ENCODE measurements at regions not wholly inside any gene's neighbourhood (a gene's known extent, or its start where the extent isn't known, plus 50 kb on each side); places are given as distances from the start of the nearest gene placed in this dataset.
"Not testable (repeated sequence)": the region's sequence is repeated elsewhere in the genome, so short reads cannot be mapped to it uniquely, and the experiment has no call there.

GRCh38 chr7:118801366-118801765, 576.9 kb downstream of the ANKRD7 start:
- DNase-seq (ENCODE audit: low read depth) = no peak

- DNase-seq (ENCODE audit: low read depth) = no peak
Observed at GRCh38 chr7:118802726-118803125, 578.2 kb downstream of the ANKRD7 start.

- DNase-seq (ENCODE audit: low read depth) = no peak
Observed at GRCh38 chr7:118826246-118826645, 601.7 kb downstream of the ANKRD7 start.

DNA sequence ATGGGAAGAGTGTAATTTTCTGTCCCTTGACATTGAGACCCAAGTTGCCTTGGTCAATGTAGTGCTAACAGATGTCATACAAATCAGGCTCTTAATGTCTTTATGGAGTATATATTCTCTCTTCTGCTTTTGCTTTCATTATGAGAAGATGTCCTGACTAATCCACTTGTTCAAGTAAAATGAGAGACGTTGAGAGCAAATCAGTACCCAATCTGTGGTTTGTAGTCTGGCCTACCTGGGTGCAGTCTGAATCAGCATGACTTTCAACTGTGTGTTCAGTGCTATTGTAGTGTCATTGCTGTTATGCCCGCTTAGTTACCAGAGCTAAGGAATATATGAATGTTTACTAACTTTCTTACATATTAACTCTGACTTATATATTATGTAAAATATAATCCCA, 612.4 kb downstream of the ANKRD7 start:
- DNase-seq (ENCODE audit: low read depth) = no peak

DNA sequence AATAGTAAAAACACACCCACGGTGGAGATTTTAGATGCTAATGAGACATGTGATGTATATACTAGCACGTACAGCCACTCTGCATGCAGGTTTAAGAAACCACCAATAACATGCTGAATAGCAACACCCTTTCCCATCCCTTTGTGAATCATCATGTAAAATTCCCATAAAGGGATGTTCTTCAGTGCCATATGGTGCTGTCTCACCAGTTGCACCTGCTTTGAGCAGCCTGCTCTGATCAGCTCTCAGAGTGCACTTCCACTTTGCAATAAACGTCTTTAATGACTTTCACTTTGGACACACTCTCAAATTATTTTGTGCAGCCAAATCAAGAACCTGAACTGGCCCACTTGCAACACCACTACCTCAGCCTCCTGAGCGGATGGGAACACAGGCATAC, 615.0 kb downstream of the ANKRD7 start:
- no peak for DNase-seq (ENCODE audit: low read depth)

GRCh38 chr7:118843456-118843855, 619.0 kb downstream of the ANKRD7 start:
- no peak for DNase-seq (ENCODE audit: low read depth)

DNA sequence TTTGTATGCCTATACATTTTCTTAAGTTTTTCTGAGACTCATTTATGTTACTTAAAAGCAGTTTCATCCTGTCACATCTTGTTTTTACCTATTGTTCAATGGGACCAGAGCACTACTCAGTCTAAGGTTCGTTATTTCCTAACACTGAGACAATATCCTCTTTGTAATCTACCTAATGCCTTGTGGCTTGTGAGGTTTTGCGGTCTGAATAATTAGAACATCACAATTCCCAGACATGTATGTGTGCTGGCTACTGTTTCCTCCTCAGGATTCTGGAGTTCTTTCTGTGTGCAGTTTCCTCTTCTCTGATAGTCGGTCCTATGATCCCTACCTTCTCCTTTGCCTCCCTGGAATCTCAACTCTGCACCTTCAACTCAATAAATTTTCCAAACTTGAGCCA, 620.2 kb downstream of the ANKRD7 start:
- DNase-seq (ENCODE audit: low read depth) = no peak

DNA sequence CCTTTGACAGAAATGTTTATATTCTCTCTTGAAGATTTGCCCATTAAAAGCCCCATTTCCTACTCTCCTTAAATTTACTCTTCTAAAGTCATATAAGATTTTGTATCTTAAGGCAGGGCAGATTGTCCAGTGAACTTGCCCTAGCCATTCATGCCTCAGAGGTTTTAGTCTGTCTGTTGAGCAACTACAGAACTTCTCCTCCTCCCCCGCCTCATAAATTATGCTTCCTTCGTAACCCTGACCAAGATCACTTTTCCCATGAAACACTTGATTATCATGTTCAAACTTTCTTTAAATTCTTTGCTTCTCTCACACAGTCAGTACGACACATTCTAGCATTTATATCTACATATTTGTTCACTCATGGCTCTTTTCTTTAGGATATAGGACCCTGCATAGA, 621.3 kb downstream of the ANKRD7 start:
- DNase-seq (ENCODE audit: low read depth) = no peak

- no peak for DNase-seq (ENCODE audit: low read depth)
Observed at GRCh38 chr7:118846977-118847376, 622.5 kb downstream of the ANKRD7 start.

DNA sequence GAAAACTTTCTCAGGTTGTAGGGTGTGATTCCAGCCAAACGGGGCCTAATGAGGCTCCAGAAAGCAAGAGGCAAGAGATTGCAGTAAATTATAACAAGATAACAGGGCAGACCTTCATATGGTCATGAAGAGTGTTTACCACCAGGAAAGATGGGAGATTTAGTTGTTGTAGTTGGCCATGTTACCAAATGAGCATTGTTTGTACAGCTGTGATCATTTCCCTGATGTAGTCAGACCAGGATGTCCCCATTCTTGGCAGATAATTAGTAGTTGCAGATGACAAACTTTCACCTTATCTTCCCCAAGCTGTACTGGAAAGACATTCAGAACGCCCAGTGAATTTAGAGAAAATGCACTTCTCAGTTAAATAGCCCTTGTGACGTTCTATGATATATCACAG, 630.8 kb downstream of the ANKRD7 start:
- DNase-seq (ENCODE audit: low read depth) = no peak

GRCh38 chr7:118858651-118859149, 634.2 kb downstream of the ANKRD7 start:
- no peak for DNase-seq (ENCODE audit: low read depth)

GRCh38 chr7:118861581-118861980, 637.1 kb downstream of the ANKRD7 start:
- DNase-seq (ENCODE audit: low read depth) = no peak

- no peak for DNase-seq (ENCODE audit: low read depth)
Observed at GRCh38 chr7:118862740-118863139, 638.2 kb downstream of the ANKRD7 start.

GRCh38 chr7:118863966-118864365, 639.5 kb downstream of the ANKRD7 start:
- DNase-seq (ENCODE audit: low read depth) = no peak

DNA sequence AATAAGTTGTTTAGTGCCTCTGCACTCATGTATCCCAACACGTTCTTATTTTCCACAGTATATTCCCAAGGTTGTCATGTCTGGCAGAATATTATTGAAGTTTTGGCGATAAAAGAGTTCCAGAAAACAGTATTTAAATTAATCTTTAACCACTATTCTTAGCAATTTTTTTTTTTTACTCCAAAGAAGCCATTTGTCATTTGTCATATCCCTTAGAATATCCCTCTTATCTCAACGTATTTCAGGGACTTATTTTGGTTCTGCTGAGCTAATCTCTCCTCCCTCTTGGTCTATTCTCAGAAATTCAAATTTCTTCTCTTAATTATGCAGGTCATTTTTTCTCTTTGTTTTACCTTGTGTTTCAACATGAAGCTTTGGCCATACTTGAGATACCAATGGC, 643.4 kb downstream of the ANKRD7 start:
- no peak for DNase-seq (ENCODE audit: low read depth)

DNA sequence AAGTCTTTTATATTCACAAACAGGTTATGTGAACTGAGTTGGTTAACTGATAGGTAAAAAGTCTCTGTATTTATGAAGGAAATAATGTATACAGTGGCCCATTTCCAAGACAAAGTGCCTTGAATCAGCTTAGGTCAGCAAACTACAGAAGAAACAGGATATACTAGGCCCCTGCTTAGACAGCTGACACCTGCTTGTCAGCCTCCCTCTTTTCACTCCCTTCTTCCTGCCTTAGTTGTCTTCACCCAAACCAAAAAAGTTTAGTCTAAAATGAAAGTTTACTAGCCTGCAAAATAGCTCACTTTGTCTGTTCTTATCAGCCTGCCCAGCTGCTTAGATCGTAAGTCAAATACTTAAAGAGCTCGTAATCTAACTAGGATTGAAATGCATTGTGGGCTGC, 644.6 kb downstream of the ANKRD7 start:
- not testable (repeated sequence) for DNase-seq (ENCODE audit: low read depth)

- DNase-seq (ENCODE audit: low read depth) = no peak
Observed at GRCh38 chr7:118870187-118870586, 645.7 kb downstream of the ANKRD7 start.

- no peak for DNase-seq (ENCODE audit: low read depth)
Observed at GRCh38 chr7:118872568-118872967, 648.1 kb downstream of the ANKRD7 start.

GRCh38 chr7:118877187-118877586, 652.7 kb downstream of the ANKRD7 start:
- no peak for DNase-seq (ENCODE audit: low read depth)

DNA sequence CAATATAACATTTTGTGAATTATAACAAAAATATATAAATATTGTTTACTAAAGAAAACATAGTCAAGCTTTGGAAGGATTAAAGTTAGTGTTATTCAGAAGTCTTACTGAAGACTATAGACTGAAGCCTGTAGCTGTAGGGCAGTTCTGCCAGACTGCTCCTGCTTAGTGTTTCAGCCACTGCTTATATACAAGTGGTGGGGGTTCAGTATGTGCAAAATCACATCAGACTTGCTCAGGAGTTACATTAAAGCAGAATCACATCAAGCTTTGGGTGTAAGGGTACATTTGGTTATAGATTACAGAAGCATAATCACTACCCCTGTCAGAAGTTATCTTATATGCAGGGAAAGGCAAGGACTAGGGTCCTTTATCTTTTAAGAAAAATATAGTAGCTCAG, 653.8 kb downstream of the ANKRD7 start:
- DNase-seq (ENCODE audit: low read depth) = no peak

DNA sequence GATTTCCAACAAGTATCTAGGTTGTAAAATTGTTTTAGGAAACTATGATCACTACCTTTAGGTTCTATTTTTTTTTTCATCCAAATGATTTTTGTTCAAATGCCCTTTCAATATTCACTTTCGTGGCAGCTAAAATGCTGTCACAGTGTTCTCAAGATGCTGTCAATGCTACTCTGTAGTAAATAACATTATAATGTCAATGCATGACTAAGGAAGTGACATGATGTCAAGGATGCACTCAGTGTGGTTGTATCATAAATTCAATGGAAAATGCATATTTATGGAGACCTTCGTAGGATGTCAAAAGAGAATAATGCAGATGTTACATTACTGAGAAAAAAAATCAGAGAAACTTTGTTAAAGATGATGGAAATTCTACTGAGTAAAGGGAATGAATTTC, 673.8 kb downstream of the ANKRD7 start:
- no peak for DNase-seq (ENCODE audit: low read depth)

GRCh38 chr7:118902600-118902999, 678.1 kb downstream of the ANKRD7 start:
- no peak for DNase-seq (ENCODE audit: low read depth)

DNA sequence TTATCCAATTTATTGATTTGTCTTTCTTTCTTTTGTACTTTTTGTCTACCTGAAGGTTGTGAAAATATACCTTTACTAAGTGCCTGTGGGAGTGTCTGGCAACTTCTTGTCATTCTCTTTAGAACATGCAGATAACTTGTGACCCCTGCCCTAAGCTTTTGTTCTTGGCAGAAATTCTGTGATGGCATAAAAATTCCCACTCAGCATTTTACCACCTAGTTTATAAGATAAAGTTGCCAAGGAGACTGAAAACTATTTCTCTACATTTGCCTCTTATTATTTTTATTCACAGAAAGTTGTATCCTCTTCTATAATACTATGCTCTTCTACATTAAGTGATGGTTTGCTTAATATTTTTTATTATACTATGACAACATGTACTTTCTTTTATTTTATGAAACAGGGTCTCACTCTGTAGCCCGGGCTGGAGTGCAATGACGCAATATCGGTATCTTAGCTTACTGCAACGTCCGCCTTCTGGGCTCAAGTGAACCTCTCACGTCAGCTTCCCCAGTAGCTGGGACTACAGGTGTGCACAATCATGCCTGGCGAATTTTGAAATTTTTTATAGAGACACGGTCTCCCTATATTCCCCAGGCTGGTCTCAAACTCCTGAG, 683.5 kb downstream of the ANKRD7 start:
- no peak for DNase-seq (ENCODE audit: low read depth)

GRCh38 chr7:118916120-118916519, 691.6 kb downstream of the ANKRD7 start:
- DNase-seq (ENCODE audit: low read depth) = not testable (repeated sequence)

DNA sequence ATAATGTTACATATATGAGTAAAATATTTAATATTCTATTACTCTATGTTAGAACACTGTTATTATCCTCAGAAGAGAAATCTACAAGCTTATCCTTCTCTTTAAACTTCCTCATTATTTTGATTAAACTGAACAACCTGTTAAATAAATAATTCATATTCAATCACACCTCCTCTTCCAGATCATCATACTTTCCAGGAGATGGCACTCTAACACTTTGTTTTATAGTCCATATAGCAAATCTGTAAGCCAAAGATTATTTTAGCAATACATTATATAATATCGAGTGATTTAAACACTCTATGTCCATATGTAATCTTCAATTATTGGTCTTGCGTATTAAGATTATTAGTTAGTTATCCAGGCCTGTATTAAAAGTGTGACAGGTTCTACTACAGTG, 694.1 kb downstream of the ANKRD7 start:
- no peak for DNase-seq (ENCODE audit: low read depth)

Measured in HS-27A (cell line).